ENCODE measurements at regions not wholly inside any gene's neighbourhood (a gene's known extent, or its start where the extent isn't known, plus 50 kb on each side); places are given as distances from the start of the nearest gene placed in this dataset.

GRCh38 chr7:106196460-106197021 is 84.4 kb upstream of the SYPL1 start:
- DNase-seq, result no peak

GRCh38 chr7:106193661-106194060 is 81.5 kb upstream of the SYPL1 start:
- DNase-seq, result no peak

GRCh38 chr7:106190589-106191330 is 78.6 kb upstream of the SYPL1 start:
- DNase-seq, result no peak

DNA sequence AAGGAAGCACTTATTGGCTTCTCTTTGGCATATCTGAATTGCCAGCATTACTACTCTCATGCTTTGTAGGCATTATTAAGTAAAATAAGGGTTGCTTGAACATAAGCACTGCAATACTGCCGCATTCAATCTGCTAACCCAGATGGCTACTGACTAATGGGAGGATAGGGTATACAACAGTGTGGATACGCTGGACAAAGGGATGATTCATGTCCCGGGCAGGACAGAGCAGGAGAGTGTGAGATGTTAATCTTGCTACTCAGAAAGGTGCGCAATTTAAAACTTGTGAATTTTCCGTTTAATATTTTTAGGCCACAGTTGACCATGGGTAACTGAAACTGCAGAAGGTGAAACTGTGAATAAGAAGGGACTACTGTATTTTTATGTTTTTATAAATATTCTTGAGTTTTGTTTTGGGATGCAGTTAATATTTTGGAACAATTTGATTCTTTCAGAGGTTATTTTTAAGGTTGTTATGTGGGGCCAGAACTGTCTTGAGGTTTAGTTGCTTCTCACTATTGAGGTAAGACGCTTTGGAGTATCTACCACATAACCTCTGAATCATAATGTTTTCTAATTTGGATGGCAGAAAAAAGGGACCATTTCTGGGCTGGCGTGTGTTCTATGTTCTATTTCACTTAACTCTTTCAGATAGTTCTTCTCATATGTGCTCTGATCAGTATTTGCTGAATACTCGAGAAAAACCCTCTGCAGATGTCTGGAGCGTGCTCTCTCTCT is 75.7 kb upstream of the SYPL1 start:
- DNase-seq, result no peak

DNA sequence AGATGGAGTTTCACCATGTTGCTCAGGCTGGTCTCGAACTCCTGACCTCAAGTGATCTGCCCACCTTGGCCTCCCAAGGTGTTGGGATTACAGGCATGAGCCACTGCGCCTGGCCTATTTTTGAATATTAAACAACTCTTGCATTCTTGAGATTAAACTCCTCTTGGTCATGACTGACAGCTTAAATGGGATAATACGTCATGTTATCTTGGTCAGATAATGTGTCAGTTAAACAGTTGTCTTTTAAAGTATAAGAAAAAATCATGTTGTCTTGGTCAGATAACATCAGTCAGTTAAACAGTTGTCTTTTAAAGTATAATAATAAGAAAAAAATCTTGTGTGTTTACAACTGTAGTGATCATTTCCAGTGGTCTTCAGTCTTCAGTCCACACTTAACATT is 73.6 kb upstream of the SYPL1 start:
- no peak for DNase-seq

DNA sequence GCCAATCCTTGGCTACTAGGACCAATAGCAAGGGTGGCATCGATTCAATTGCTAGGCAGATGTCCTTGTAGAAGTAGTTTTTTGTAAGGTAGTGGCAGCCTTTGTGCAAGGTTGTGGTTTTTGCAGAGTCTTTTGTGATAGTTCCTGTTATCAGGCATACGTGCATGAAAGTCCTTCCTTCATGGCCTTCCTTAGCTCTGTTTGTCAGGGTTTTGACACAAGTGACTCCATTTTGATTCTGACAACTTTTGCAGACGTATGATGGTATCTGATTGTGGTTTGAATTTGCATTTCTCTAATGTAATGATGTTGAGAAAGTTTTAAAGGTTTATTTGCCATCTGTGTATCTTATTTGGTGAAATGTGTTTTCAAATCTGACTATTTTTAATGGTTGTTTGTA is 71.8 kb upstream of the SYPL1 start:
- no peak for DNase-seq

DNA sequence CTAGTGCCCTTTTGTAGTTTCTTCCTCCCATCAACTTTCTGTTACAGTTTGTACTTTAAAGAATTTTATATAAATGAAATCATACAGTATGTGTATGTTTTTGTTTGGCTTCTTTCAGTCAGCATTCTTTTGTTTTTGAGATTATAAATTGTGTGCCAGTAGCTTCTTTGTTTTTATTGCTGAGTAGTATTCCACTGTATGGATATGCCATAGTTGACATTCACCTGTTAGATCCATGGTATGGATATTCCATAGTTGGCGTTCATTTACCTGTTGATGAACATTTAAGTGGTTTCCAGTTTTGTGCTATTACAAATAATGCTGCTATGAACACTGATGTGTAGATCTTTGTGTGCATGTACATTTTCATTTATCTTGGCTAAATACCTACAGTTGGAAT is 70.8 kb upstream of the SYPL1 start:
- no peak for DNase-seq

DNA sequence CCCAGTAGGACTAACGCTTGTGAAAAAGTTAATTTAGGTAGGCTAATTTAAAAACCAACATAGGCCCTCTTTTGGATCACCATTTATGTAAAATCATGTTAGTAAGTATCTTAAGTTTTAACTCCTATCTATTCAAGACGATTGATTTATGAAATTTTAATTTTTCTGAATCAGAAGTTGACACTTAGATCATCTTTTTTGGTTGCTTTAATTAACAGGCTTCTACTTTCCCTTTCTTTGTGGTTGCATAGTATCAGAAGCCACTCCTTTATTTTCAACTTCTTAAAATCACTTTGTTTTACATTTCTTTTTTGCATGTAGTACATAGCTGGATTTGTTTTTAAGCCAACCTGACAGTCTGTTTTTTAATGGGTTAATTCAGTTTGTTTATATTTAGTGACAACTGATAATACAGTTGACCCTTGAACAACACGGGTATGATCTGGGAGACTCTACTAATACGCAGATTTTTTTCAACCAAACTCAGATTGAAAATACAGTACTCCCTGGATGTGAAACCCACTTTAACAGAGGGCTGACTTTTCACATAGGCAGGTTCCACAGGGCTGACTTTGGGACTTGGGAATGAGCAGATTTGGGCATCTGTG is 69.7 kb upstream of the SYPL1 start:
- no peak for DNase-seq

DNA sequence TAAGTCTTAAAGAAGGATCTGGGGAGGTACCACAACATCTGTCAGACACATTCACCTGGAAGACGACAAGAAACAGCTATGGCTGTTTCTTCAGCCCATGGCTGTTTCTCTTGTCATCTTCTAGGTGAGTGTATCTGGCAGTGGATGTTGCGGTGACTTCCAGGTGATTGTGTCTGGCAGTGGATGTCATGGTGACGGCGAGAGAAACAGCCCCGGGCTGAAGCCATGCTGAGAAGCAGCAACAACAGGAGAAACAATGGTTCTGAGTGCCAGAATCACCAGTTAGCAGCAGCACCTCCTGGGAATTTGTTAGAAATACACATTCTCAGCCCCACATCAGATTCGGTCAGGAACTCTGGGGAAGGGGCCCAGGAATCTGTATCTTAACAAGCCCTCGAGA is 68.6 kb upstream of the SYPL1 start:
- no peak for DNase-seq

DNA sequence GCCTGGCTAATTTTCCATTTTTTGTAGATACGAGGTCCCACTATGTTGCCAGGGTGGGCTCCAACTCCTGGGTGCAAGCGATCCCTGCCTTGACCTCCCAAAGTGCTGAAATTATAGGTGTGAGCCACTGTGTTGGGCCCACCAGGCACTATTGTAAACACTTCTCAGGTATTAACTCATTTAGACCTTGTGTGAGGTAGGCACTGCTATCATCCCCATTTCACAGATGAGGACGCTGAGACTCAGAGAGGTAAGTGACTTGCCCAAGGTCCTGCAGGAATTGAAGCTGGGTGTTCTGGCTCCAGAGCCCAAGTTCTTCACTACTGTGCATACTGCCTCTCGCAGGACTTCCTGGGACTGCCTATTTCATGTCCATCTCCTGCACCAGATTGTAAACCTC is 67.1 kb upstream of the SYPL1 start:
- no peak for DNase-seq

DNA sequence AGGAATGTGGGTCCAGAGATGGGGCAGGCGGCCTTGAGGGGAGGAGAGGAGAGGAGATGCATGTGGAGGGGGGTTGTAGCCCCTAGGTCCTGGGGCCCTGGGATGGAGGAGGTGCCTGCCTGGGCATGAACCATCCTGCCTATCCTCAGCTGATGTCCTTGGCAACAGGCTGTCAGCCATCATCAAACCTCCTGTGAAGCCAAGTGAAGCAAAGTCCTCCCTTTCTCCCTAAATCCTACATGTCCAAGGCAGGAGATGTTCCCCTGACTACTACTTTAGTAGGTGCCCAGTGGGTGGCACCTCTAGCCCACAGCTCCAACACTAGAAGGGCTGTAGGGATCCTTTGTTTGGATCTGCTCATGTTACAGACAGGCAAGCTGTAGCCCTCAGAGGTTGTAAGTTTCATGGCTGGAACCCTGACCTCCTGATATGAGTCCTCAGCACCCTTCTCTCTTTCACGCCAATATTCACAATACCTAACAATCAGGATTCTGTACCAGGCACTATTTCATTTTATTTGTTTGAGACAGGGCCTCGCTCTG is 66.6 kb upstream of the SYPL1 start:
- DNase-seq, result peak; percentile 11

GRCh38 chr7:106177738-106178592 is 65.9 kb upstream of the SYPL1 start:
- no peak for DNase-seq

GRCh38 chr7:106177300-106177690 is 65.2 kb upstream of the SYPL1 start:
- no peak for DNase-seq

GRCh38 chr7:106176414-106177299 is 64.5 kb upstream of the SYPL1 start:
- DNase-seq, result peak; percentile 65

- no peak for DNase-seq
Measured at GRCh38 chr7:106175507-106175906, 63.4 kb upstream of the SYPL1 start.

DNA sequence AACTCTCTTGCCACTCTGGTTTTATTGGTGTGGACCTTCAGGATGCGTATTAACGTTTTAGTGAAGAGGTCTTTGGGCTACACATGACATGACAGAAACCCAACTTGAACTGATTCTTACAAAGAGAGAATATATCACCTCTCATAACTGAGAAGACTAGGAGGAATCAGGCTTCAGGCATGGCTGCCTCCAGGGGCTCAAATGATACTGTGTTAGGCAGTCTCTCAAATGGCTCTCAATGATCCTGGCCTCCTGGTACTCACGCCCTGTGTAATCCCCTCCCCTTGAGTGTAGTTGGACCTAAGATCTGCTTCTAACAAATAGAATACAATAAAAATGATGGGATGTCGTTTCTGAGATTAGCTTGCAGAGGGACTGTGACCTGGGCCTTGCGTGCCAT is 58.5 kb upstream of the SYPL1 start:
- DNase-seq, result no peak

GRCh38 chr7:106169821-106170610 is 57.9 kb upstream of the SYPL1 start:
- no peak for DNase-seq

DNA sequence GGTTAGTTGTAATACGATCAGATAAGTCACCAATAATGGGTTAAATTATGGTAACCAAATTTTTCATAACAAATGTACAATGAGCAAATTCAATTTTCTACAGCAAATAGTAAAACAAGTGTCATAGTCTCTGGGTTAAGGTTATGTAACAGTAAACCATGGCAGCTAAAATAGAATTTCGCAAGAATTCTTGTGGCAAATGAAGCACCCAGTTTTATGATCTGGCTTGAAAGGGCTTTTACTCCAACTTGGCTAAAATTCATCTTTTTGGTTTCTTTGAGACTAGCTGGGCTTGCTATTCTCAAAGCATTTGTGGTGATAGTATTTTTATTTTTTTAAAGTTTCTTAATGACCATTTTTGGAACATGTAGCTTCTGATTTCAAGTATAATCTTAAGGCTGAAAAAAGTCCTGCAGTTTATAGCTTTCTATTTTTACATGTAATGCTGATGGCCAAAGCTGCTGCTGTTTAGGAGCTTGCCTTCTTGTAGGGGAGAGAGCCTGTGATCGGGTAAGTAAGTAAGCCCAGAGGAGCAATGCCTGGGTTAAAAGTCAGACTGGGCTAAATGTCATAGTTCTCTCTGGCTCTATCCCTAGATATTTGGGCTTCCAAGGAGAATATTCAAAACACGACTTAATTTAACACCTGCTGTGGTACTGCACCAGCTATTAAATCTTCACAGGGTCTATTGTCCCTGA is 55.5 kb upstream of the SYPL1 start:
- no peak for DNase-seq

DNA sequence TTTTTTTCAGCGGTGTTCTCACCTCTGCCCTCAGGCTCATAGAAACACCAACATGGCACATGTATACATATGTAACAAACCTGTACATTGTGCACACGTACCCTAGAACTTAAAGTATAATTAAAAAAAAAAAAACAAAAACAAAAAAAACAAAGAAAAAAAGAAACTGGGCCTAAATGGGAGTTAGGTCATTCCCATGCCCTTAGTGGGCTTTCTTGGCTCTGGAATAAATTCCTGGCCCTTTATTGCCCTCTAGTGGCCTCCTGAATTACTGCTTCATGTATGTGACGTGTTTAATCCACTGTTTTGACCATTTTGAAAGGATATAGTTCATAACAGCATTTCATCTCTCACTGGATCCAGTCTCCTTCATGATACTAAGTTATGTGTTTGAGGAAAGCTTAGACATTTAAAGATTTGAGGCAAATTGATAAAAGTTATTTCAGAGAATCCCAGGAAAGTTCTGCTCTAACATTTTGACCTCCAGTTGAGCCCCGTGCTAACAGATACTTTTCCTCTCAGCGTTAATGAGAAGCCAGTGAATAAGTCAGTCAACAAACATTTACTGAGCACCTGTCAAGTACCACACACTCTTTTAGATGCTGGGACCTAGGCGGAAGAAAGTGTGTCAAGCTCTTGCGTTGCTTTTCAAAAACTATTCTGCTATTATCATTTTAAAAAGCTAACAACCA is 54.7 kb upstream of the SYPL1 start:
- DNase-seq, result peak; percentile 78

All from fibroblast of skin of back (primary cell).